Chondrocyte (in vitro differentiated cells): ENCODE measurements at regions not wholly inside any gene's neighbourhood (a gene's known extent, or its start where the extent isn't known, plus 50 kb on each side); places are given as distances from the start of the nearest gene placed in this dataset.
"Not testable (repeated sequence)": the region's sequence is repeated elsewhere in the genome, so short reads cannot be mapped to it uniquely, and the experiment has no call there.

Experiments
- DNase-seq: peaks from one replicate; pipeline ENCODE4 v3.0.0; 2021; ENCODE audit warnings: mixed read lengths, low spot score
- H3K27ac Mint-ChIP-seq: one replicate; pipeline ENCODE4 v1.8.0; 2021; ENCODE audit warnings: mild to moderate bottlenecking, moderate library complexity, mixed read lengths; ENCODE audit not compliant: unreplicated experiment
- H3K27me3 Mint-ChIP-seq: 2 replicates; pipeline ENCODE4 v1.8.0; 2021; ENCODE audit warnings: low read depth, mixed read lengths
- H3K36me3 Mint-ChIP-seq: 2 replicates; pipeline ENCODE4 v1.8.0; 2021; ENCODE audit warnings: low read depth, mixed read lengths
- H3K4me1 Mint-ChIP-seq: 2 replicates; pipeline ENCODE4 v1.8.0; 2021; ENCODE audit warnings: low read depth, mild to moderate bottlenecking, mixed read lengths
- H3K4me3 Mint-ChIP-seq: one replicate; pipeline ENCODE4 v1.8.0; 2021; ENCODE audit warnings: mild to moderate bottlenecking, moderate library complexity, mixed read lengths; ENCODE audit not compliant: unreplicated experiment
- H3K9me3 Mint-ChIP-seq: 2 replicates; pipeline ENCODE4 v1.8.0; 2021; ENCODE audit warnings: low read depth, mixed read lengths
- TF ChIP-seq, protein P1 (sequence below): fragments of 200-600 bp; sonication (generic); IDR thresholded peaks from 2 replicates; pipeline ENCODE4 v1.5.0; 2021; ENCODE audit warnings: antibody characterized with exemption, mild to moderate bottlenecking, moderate library complexity

GRCh38 chr1:199482426-199482825, 545.1 kb upstream of the NR5A2 start:
- peaks cover 3% of the 10 kb centered on the region for H3K4me1 Mint-ChIP-seq
- peaks cover 2% of the 10 kb centered on the region for H3K36me3 Mint-ChIP-seq
- H3K4me3 Mint-ChIP-seq: no peak overlapping the region
- H3K9me3 Mint-ChIP-seq: peaks cover 7% of the 10 kb centered on the region
- no peaks in the 10 kb centered on the region for H3K27me3 Mint-ChIP-seq
- H3K27ac Mint-ChIP-seq: no peak overlapping the region
- TF ChIP-seq, protein P1, sequence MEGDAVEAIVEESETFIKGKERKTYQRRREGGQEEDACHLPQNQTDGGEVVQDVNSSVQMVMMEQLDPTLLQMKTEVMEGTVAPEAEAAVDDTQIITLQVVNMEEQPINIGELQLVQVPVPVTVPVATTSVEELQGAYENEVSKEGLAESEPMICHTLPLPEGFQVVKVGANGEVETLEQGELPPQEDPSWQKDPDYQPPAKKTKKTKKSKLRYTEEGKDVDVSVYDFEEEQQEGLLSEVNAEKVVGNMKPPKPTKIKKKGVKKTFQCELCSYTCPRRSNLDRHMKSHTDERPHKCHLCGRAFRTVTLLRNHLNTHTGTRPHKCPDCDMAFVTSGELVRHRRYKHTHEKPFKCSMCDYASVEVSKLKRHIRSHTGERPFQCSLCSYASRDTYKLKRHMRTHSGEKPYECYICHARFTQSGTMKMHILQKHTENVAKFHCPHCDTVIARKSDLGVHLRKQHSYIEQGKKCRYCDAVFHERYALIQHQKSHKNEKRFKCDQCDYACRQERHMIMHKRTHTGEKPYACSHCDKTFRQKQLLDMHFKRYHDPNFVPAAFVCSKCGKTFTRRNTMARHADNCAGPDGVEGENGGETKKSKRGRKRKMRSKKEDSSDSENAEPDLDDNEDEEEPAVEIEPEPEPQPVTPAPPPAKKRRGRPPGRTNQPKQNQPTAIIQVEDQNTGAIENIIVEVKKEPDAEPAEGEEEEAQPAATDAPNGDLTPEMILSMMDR: no peak
- no peak for DNase-seq

GRCh38 chr1:199489594-199489993, 537.9 kb upstream of the NR5A2 start:
- peaks cover 18% of the 10 kb centered on the region for H3K4me1 Mint-ChIP-seq
- TF ChIP-seq, protein P1: no peak
- DNase-seq: no peak

DNA sequence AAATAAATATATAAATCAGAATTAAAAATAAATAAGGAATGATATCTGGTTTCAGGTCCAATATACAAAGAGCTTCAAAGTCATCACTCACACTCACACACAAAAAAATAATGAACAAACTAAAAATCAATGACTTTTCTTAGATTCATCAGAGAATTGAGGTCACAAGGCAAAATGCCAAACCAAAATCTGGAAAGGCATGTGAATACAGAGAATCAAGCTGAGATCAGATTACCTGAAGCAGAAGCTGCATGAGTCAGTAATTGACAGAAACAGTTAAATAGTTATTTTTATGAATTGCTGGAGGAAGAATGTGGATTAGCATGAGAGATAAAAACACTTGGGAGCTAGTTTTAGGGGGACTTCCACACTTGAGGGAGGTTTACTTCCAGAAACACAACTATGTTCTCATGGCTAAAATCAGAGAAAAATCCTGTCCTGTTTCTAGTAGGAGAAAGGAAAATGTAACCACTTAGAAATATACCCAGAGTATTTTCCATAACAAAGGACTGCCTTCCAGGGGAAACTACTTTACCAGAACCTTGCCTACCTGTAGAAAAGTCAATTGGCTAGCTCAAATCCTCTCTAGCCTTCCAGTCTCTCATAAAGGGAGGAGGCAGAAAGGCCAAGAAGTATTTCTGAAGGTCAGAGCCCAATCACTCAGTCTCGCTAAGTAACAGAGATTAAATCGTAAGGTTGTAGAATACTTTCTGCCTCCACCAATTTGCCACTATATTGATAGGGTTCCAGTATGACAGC, 536.6 kb upstream of the NR5A2 start:
- H3K36me3 Mint-ChIP-seq: peaks cover 7% of the 10 kb centered on the region
- DNase-seq: no peak
- peaks cover 16% of the 10 kb centered on the region for H3K9me3 Mint-ChIP-seq
- peaks cover 18% of the 10 kb centered on the region for H3K4me1 Mint-ChIP-seq
- TF ChIP-seq, protein P1: no peak
- no peak overlapping the region for H3K4me3 Mint-ChIP-seq
- no peaks in the 10 kb centered on the region for H3K27me3 Mint-ChIP-seq
- H3K27ac Mint-ChIP-seq: no peak overlapping the region

More at GRCh38 chr1:199489594-199489993, 537.9 kb upstream of the NR5A2 start:
- Mint-ChIP-seq H3K9me3 (peaks cover 10% of the 10 kb centered on the region), H3K4me3 (no peak overlapping the region), H3K36me3 (peaks cover 4% of the 10 kb centered on the region), H3K27me3 (no peaks in the 10 kb centered on the region), H3K27ac (no peak overlapping the region)

DNA sequence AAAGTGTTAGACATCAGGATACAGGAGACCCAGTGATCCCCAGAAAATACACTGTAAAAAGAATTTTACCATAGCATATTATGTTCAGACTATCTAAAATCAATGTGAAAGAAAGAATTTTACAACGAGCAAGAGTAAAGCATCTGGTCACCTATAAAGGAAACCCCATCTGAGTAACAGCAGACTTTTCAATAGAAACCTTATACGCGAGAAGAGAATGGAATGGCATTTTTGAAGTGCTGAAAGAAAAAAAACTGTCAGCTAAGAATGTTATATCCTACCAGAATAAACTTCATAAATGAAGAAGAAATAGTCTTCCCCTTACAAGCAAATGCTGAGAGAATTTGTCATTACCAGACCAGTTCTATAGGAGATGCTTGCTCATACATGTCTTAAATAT, 532.1 kb upstream of the NR5A2 start:
- no peak overlapping the region for H3K27ac Mint-ChIP-seq
- H3K4me1 Mint-ChIP-seq: peaks cover 12% of the 10 kb centered on the region
- H3K9me3 Mint-ChIP-seq: peaks cover 29% of the 10 kb centered on the region
- H3K36me3 Mint-ChIP-seq: peaks cover 5% of the 10 kb centered on the region
- DNase-seq: no peak
- H3K27me3 Mint-ChIP-seq: no peaks in the 10 kb centered on the region
- no peak overlapping the region for H3K4me3 Mint-ChIP-seq
- TF ChIP-seq, protein P1: no peak

DNA sequence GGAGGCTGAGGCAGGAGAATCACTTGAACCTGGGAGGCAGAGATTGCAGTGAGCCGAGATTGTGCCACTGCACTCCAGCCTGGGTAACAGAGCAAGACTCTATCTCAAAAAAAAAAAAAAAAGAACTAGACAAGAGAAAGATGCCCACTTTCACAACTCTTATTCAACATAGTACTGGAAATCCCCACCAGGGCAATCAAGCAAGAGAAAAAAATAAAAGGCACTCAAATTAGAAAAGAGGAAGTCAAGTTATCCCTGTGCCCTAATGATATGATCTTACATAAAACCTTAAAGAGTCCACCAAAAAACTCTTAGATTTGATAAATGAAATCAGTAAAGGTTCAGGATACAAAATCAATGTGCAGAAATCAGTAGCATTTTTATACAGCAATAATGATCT, 528.7 kb upstream of the NR5A2 start:
- not testable (repeated sequence) for H3K4me1 Mint-ChIP-seq, DNase-seq, H3K4me3 Mint-ChIP-seq, H3K27ac Mint-ChIP-seq, H3K27me3 Mint-ChIP-seq, H3K36me3 Mint-ChIP-seq
- peaks cover 39% of the 10 kb centered on the region for H3K9me3 Mint-ChIP-seq

GRCh38 chr1:199508072-199508471, 519.4 kb upstream of the NR5A2 start:
- TF ChIP-seq, protein P1: no peak
- H3K9me3 Mint-ChIP-seq: peaks cover 2% of the 10 kb centered on the region
- DNase-seq: no peak
- H3K27me3 Mint-ChIP-seq: no peaks in the 10 kb centered on the region
- H3K27ac Mint-ChIP-seq: no peak overlapping the region
- H3K36me3 Mint-ChIP-seq: no peaks in the 10 kb centered on the region
- no peaks in the 10 kb centered on the region for H3K4me1 Mint-ChIP-seq
- H3K4me3 Mint-ChIP-seq: no peak overlapping the region
